Retinal pigment epithelial cell (primary cell): ENCODE measurements at regions not wholly inside any gene's neighbourhood (a gene's known extent, or its start where the extent isn't known, plus 50 kb on each side); places are given as distances from the start of the nearest gene placed in this dataset.

ENCODE experiments used
- DNase-seq: peaks from one replicate; pipeline ENCODE4 v3.0.0-alpha.2; 2010; ENCODE audit warnings: low read depth
- H3K4me3 ChIP-seq: 2 replicates; pipeline ENCODE4 v1.5.1; 2011; ENCODE audit warnings: mild to moderate bottlenecking, low read length, control low read depth, moderate library complexity
- CTCF ChIP-seq: conservative IDR thresholded peaks from 2 replicates; pipeline ENCODE4 v1.5.1; 2011; ENCODE audit warnings: low read depth, low read length, control low read depth, inconsistent platforms

- H3K4me3 ChIP-seq: no peak overlapping the region
- DNase-seq: no peak
- no peak for TF ChIP-seq CTCF
These were observed 325.4 kb downstream of the TEX29 start for GRCh38 chr13:111645598-111646455.

- H3K4me3 ChIP-seq: no peak overlapping the region
- no peak for DNase-seq
- no peak for TF ChIP-seq CTCF
These were observed 326.0 kb downstream of the TEX29 start for GRCh38 chr13:111646456-111646855.

GRCh38 chr13:111648885-111649284, 328.4 kb downstream of the TEX29 start:
- H3K4me3 ChIP-seq: no peak overlapping the region
- TF ChIP-seq CTCF: no peak
- DNase-seq: no peak

GRCh38 chr13:111650626-111651025, 330.2 kb downstream of the TEX29 start:
- TF ChIP-seq CTCF: no peak

GRCh38 chr13:111652676-111653075, 332.2 kb downstream of the TEX29 start:
- no peak for TF ChIP-seq CTCF
- H3K4me3 ChIP-seq: no peak overlapping the region
- DNase-seq: no peak

More at GRCh38 chr13:111650626-111651025, 330.2 kb downstream of the TEX29 start:
- H3K4me3 ChIP-seq: no peak overlapping the region
- DNase-seq: no peak

- DNase-seq: no peak
- no peak overlapping the region for H3K4me3 ChIP-seq
- TF ChIP-seq CTCF: no peak
These were observed 334.1 kb downstream of the TEX29 start for GRCh38 chr13:111654531-111654930.

GRCh38 chr13:111656439-111656838, 336.0 kb downstream of the TEX29 start:
- H3K4me3 ChIP-seq: no peak overlapping the region
- TF ChIP-seq CTCF: no peak
- DNase-seq: no peak
